ENCODE measurements at regions not wholly inside any gene's neighbourhood (a gene's known extent, or its start where the extent isn't known, plus 50 kb on each side); places are given as distances from the start of the nearest gene placed in this dataset.

DNA sequence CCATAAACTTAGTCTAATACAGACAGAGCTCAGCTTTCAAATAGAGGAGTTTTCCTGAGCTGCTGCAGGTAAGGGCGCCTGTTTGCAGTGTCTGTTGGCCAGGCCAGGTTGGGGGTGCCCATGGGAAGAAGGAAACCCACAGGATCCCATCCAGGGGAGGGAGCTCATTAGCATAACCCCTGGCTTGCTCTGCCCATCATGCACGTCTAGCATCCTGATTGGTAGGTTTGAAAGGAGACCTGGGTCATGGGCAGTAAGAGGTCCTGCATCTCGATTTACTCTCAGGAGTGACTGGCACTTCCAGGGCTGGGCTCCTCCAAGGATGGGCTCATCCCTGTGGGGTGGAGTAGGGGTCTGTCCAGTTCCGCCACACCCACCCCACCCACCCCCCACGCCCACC lies 103.7 kb upstream of the CLDN14 start:
- Histone ChIP-seq H3K27me3 (peaks cover 0 to 46% (median 0%) of the 10 kb centered on the region in 4 donors), H3K27ac (no peak overlapping the region), H3K4me1 (peaks cover 0 to 12% (median 0%) of the 10 kb centered on the region in 3 donors), H3K36me3 (no peaks in the 10 kb centered on the region), H3K4me3 (no peak overlapping the region), H3K9me3 (no peaks in the 10 kb centered on the region)
- DNase-seq: no peak
- no peak for TF ChIP-seq POLR2A (IDR thresholded peaks at IDR 0.05)
- TF ChIP-seq, protein P1, sequence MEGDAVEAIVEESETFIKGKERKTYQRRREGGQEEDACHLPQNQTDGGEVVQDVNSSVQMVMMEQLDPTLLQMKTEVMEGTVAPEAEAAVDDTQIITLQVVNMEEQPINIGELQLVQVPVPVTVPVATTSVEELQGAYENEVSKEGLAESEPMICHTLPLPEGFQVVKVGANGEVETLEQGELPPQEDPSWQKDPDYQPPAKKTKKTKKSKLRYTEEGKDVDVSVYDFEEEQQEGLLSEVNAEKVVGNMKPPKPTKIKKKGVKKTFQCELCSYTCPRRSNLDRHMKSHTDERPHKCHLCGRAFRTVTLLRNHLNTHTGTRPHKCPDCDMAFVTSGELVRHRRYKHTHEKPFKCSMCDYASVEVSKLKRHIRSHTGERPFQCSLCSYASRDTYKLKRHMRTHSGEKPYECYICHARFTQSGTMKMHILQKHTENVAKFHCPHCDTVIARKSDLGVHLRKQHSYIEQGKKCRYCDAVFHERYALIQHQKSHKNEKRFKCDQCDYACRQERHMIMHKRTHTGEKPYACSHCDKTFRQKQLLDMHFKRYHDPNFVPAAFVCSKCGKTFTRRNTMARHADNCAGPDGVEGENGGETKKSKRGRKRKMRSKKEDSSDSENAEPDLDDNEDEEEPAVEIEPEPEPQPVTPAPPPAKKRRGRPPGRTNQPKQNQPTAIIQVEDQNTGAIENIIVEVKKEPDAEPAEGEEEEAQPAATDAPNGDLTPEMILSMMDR (IDR thresholded peaks at IDR 0.05): no peak
- intact Hi-C loops (cut with DNase I): no loop called here
- WGBS, 2 donors: 86% methylated on average over 1 of the region's 5 CpGs; no CpG with 5 or more reads in 1 of the 2 donors

DNA sequence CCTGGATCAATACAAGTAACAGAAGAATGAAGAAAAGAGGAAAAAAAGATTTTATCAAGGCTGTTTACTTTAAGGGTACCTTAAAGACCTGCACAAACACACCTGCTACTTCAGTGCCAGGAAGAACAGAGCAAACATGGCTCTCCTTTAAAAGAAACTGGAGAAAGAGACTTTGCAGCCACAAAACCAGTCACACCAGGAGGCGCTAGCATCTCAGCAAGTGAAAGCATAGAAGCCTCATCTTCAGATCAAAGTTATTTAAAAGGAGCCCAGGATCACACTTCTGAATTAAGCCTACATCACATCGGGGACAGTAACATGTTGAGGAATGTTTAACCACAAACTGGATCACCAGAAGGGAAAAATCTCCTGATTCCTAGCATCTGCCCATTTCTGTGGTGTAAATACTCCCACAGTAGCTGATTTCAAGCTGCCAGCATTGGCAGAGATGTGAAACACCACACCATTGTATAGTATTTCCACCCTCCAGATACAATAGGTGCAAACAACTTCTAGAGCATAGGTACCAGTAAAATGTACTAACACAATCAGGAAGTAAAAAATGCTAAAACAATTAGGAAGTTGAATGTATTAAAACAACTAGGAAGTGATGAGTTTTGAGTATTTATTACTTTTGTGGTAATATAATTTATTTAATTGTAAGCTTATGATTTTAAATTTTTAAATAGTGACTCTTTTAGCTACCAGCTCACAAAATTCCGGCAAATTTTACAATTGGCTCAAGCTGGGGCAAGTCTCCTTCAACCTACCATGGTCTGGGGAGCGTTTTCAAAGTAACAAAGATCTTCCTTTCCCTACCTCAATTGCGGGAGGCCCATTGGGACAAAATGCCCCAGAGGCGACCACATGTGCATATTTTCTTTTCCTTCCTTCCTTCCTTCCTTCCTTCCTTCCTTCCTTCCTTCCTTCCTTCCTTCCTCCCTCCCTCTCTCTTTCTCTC lies 105.3 kb upstream of the CLDN14 start:
- peaks cover 0 to 47% (median 0%) of the 10 kb centered on the region in 4 donors for H3K27me3 ChIP-seq
- intact Hi-C loops (cut with DNase I): no loop called here
- H3K4me3 ChIP-seq: no peak overlapping the region
- no peaks in the 10 kb centered on the region for H3K9me3 ChIP-seq
- DNase-seq: no peak
- H3K36me3 ChIP-seq: no peaks in the 10 kb centered on the region
- no peak overlapping the region for H3K27ac ChIP-seq
- 72 to 80% methylated on average over 6 of the region's 6 CpGs for WGBS, 2 donors
- no peak for TF ChIP-seq POLR2A (IDR thresholded peaks at IDR 0.05)
- TF ChIP-seq, protein P1 (IDR thresholded peaks at IDR 0.05): peak in 2 of 6 experiments; percentile 6 to 24
- H3K4me1 ChIP-seq: peaks cover 0 to 12% (median 0%) of the 10 kb centered on the region in 3 donors

- Histone ChIP-seq H3K4me1 (peaks cover 0 to 12% (median 0%) of the 10 kb centered on the region in 3 donors), H3K9me3 (no peaks in the 10 kb centered on the region), H3K27me3 (peaks cover 0 to 37% (median 0%) of the 10 kb centered on the region in 4 donors), H3K4me3 (no peak overlapping the region), H3K36me3 (no peaks in the 10 kb centered on the region), H3K27ac (peak overlapping the region in 2 of 4 donors; percentile 30 to 46)
- no peak for DNase-seq
- WGBS, 2 donors: 25 to 65% methylated on average over 6 to 8 of the region's 8 CpGs
- TF ChIP-seq, protein P1 (IDR thresholded peaks at IDR 0.05): no peak
- TF ChIP-seq POLR2A (IDR thresholded peaks at IDR 0.05): no peak
- intact Hi-C loops (cut with DNase I): no loop called here
Measured at GRCh38 chr21:36587388-36587787, 107.5 kb upstream of the CLDN14 start.

- no peaks in the 10 kb centered on the region for H3K36me3 ChIP-seq
- TF ChIP-seq, protein P1 (IDR thresholded peaks at IDR 0.05): peak in 5 of 6 experiments; percentile 28 to 55 (median 34)
- no peak for TF ChIP-seq POLR2A (IDR thresholded peaks at IDR 0.05)
- H3K4me3 ChIP-seq: no peak overlapping the region
- no peak for DNase-seq
- H3K27me3 ChIP-seq: peaks cover 0 to 43% (median 0%) of the 10 kb centered on the region in 4 donors
- H3K27ac ChIP-seq: no peak overlapping the region
- intact Hi-C loops (cut with DNase I): no loop called here
- no peaks in the 10 kb centered on the region for H3K9me3 ChIP-seq
- WGBS, 2 donors: 28 to 36% methylated on average over 9 to 10 of the region's 10 CpGs
- peaks cover 0 to 12% (median 0%) of the 10 kb centered on the region in 3 donors for H3K4me1 ChIP-seq
Measured at GRCh38 chr21:36589352-36589971, 109.5 kb upstream of the SIM2 start.
